ENCODE measurements at regions not wholly inside any gene's neighbourhood (a gene's known extent, or its start where the extent isn't known, plus 50 kb on each side); places are given as distances from the start of the nearest gene placed in this dataset.
A peak's percentile ranks its signal among the peaks of the same experiment; 100 is the strongest.

GRCh38 chr5:174817610-174818009 is 93.2 kb downstream of the MSX2 start:
- H3K9me3 ChIP-seq = no peaks in the 10 kb centered on the region
- H3K4me1 ChIP-seq = no peaks in the 10 kb centered on the region
- intact Hi-C loops (cut with DNase I) = no loop called here
- no peak overlapping the region for H3K27ac ChIP-seq
- TF ChIP-seq POLR2A (IDR thresholded peaks at IDR 0.05) (no peak), CTCF (IDR thresholded peaks at IDR 0.05) (no peak)
- no peak overlapping the region for H3K4me3 ChIP-seq
- WGBS, 2 donors = 50 to 55% methylated on average over 1 of the region's 1 CpG
- H3K36me3 ChIP-seq = no peaks in the 10 kb centered on the region
- DNase-seq = no peak
- H3K27me3 ChIP-seq = no peaks in the 10 kb centered on the region

- H3K27me3 ChIP-seq = no peaks in the 10 kb centered on the region
- no peak overlapping the region for H3K27ac ChIP-seq
- TF ChIP-seq CTCF (IDR thresholded peaks at IDR 0.05) = peak in 4 of 6 experiments; percentile 20 to 50 (median 28)
- no peak for TF ChIP-seq POLR2A (IDR thresholded peaks at IDR 0.05)
- H3K9me3 ChIP-seq = no peaks in the 10 kb centered on the region
- no peaks in the 10 kb centered on the region for H3K4me1 ChIP-seq
- H3K4me3 ChIP-seq = no peak overlapping the region
- intact Hi-C loops (cut with DNase I) = no loop called here
- 0 to 13% methylated on average over 2 of the region's 2 CpGs for WGBS, 2 donors
- no peak for DNase-seq
- no peaks in the 10 kb centered on the region for H3K36me3 ChIP-seq
Observed at GRCh38 chr5:174816858-174817257, 92.5 kb downstream of the MSX2 start.

GRCh38 chr5:174811438-174811837 is 87.1 kb downstream of the MSX2 start:
- WGBS, 2 donors = 55 to 92% methylated on average over 1 of the region's 1 CpG
- Histone ChIP-seq H3K4me3 (no peak overlapping the region), H3K9me3 (no peaks in the 10 kb centered on the region), H3K4me1 (no peaks in the 10 kb centered on the region), H3K36me3 (no peaks in the 10 kb centered on the region), H3K27me3 (no peaks in the 10 kb centered on the region), H3K27ac (no peak overlapping the region)
- no peak for DNase-seq
- TF ChIP-seq CTCF (IDR thresholded peaks at IDR 0.05) (no peak), POLR2A (IDR thresholded peaks at IDR 0.05) (no peak)
- intact Hi-C loops (cut with DNase I) = no loop called here

- intact Hi-C loops (cut with DNase I) = no loop called here
- no peak overlapping the region for H3K4me3 ChIP-seq
- H3K27ac ChIP-seq = no peak overlapping the region
- WGBS, 2 donors = 38 to 54% methylated on average over 2 of the region's 2 CpGs
- no peak for DNase-seq
- H3K4me1 ChIP-seq = no peaks in the 10 kb centered on the region
- H3K9me3 ChIP-seq = no peaks in the 10 kb centered on the region
- H3K36me3 ChIP-seq = no peaks in the 10 kb centered on the region
- H3K27me3 ChIP-seq = no peaks in the 10 kb centered on the region
- TF ChIP-seq POLR2A (IDR thresholded peaks at IDR 0.05) = no peak
- no peak for TF ChIP-seq CTCF (IDR thresholded peaks at IDR 0.05)
Observed at GRCh38 chr5:174810796-174811195, 86.4 kb downstream of the MSX2 start.

- Histone ChIP-seq H3K4me1 (no peaks in the 10 kb centered on the region), H3K4me3 (no peak overlapping the region), H3K36me3 (no peaks in the 10 kb centered on the region), H3K27ac (no peak overlapping the region), H3K27me3 (no peaks in the 10 kb centered on the region), H3K9me3 (no peaks in the 10 kb centered on the region)
- WGBS, 2 donors = 56 to 60% methylated on average over 4 of the region's 4 CpGs
- intact Hi-C loops (cut with DNase I) = no loop called here
- DNase-seq = no peak
- TF ChIP-seq CTCF (IDR thresholded peaks at IDR 0.05) (no peak), POLR2A (IDR thresholded peaks at IDR 0.05) (no peak)
Observed at GRCh38 chr5:174807471-174807870, 83.1 kb downstream of the MSX2 start.

Data from esophagus squamous epithelium (tissue), 5 donors.